ENCODE measurements at regions not wholly inside any gene's neighbourhood (a gene's known extent, or its start where the extent isn't known, plus 50 kb on each side); places are given as distances from the start of the nearest gene placed in this dataset.

DNA sequence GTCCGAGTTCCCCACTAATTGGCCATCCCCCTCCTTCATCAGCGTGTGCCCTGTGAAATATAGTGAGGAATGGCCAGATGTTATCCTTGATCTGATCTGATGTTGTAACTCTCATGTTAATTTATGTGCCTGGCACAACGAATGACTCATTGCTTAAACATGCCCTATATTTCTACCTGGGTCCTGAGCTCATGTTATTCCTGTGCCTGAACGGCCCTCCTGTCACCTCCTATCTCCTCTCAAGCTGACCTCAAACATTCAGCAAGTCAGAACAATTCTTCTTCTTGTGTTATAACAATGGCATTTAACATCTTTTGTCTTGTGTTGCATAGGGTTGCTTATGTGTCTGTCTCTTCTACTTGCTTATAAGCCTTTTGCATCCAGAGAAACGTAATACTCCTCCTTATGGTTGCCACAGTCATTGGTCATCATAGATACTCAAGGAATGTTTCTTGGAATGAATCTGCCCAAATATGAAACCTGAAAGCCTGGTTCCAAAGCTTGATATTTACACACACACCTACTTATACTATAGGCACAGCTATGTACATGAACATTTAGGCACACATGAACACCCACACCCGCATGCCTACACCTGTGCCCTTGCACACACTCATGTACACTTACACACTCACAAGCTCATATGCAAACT is 80.2 kb upstream of the PHLPP1 start:
- Histone ChIP-seq H3K4me3 (no peak overlapping the region), H3K27me3 (no peaks in the 10 kb centered on the region), H3K36me3 (no peaks in the 10 kb centered on the region), H3K4me1 (no peaks in the 10 kb centered on the region), H3K27ac (no peak overlapping the region), H3K9me3 (no peaks in the 10 kb centered on the region)
- intact Hi-C loops (cut with DNase I) = no loop called here
- TF ChIP-seq POLR2A (IDR thresholded peaks at IDR 0.05) = no peak
- TF ChIP-seq, protein P1, sequence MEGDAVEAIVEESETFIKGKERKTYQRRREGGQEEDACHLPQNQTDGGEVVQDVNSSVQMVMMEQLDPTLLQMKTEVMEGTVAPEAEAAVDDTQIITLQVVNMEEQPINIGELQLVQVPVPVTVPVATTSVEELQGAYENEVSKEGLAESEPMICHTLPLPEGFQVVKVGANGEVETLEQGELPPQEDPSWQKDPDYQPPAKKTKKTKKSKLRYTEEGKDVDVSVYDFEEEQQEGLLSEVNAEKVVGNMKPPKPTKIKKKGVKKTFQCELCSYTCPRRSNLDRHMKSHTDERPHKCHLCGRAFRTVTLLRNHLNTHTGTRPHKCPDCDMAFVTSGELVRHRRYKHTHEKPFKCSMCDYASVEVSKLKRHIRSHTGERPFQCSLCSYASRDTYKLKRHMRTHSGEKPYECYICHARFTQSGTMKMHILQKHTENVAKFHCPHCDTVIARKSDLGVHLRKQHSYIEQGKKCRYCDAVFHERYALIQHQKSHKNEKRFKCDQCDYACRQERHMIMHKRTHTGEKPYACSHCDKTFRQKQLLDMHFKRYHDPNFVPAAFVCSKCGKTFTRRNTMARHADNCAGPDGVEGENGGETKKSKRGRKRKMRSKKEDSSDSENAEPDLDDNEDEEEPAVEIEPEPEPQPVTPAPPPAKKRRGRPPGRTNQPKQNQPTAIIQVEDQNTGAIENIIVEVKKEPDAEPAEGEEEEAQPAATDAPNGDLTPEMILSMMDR (IDR thresholded peaks at IDR 0.05) = no peak
- ATAC-seq (no peak), DNase-seq (no peak)
- 81 to 87% (median 83%) methylated on average over 6 of the region's 6 CpGs for WGBS, 4 donors

DNA sequence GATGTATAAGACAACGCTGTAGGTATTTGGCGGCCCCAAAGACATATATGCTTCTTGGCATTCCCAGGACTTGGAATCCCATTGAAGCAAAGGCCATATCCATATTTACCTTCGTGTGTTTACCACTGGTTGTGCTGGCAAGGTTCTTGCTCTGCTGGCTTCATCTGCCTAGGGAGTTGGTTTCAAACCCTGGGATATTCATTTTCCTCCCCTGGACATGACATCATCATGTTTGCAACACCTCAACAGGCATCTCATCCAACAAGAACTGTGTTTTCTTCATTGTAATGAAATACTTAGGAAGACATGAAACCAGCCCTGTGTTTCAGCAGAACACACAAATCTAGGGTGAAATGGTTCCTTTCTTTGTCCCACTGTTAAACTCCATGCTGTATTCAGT is 77.9 kb upstream of the PHLPP1 start:
- Histone ChIP-seq H3K36me3 (no peaks in the 10 kb centered on the region), H3K4me1 (no peaks in the 10 kb centered on the region), H3K9me3 (no peaks in the 10 kb centered on the region), H3K27ac (no peak overlapping the region), H3K27me3 (no peaks in the 10 kb centered on the region), H3K4me3 (no peak overlapping the region)
- intact Hi-C loops (cut with DNase I) = no loop called here
- 80 to 94% (median 93%) methylated on average over 3 of the region's 3 CpGs for whole genome bisulfite sequencing, 4 donors
- ATAC-seq = no peak
- TF ChIP-seq, protein P1 (IDR thresholded peaks at IDR 0.05) = no peak
- no peak for TF ChIP-seq POLR2A (IDR thresholded peaks at IDR 0.05)
- DNase-seq = no peak

DNA sequence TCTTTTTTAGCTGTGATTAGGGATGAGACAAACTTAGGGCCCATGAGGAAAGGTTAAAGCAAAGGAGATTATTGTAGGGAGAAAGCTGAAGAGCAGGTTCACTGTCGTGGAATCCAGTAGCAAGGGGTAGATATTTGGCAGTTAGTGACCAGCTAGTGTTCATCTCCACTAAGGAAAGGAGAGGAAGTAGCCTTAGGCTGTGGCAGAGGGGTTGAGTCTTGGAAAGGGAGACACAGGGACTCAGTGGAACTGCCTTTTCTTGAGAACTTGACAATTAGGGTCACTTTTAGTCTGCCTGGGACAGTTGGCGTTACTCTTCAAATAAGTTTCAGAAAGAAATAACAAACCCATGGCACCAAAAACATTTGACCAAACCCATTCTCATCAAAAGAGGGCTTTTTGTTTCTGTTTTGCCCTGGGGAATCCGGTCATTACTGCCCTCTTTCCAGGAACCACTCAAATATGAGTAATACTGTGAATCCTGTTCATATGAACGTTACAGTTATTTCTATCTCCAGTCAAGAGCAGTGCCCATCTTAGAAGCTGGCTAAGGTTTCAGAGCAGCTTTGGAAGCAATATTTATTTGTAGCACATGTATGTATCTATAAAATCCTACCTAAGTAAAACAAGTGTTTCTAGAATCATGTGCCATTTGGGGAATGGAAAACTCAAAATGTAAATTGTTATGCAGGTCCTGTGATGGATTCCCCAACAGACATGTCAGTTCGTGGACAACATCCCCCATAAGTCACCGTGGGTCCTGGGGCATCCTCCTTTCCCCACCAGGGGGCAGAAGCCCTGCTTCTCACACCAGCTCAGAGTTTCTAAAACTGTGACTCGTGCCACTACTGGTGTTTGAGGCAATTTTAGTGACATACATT is 77.3 kb upstream of the PHLPP1 start:
- H3K27me3 ChIP-seq = no peaks in the 10 kb centered on the region
- H3K4me3 ChIP-seq = no peak overlapping the region
- intact Hi-C loops (cut with DNase I) = no loop called here
- WGBS, 4 donors = 62 to 75% (median 67%) methylated on average over 7 of the region's 7 CpGs
- H3K9me3 ChIP-seq = no peaks in the 10 kb centered on the region
- peaks cover 0 to 4% (median 0%) of the 10 kb centered on the region in 12 donors for H3K4me1 ChIP-seq
- no peaks in the 10 kb centered on the region for H3K36me3 ChIP-seq
- ATAC-seq (no peak), DNase-seq (no peak)
- TF ChIP-seq POLR2A (IDR thresholded peaks at IDR 0.05) = no peak
- TF ChIP-seq, protein P1 (IDR thresholded peaks at IDR 0.05) = peak; percentile 17 to 65 (median 40)
- no peak overlapping the region for H3K27ac ChIP-seq

DNA sequence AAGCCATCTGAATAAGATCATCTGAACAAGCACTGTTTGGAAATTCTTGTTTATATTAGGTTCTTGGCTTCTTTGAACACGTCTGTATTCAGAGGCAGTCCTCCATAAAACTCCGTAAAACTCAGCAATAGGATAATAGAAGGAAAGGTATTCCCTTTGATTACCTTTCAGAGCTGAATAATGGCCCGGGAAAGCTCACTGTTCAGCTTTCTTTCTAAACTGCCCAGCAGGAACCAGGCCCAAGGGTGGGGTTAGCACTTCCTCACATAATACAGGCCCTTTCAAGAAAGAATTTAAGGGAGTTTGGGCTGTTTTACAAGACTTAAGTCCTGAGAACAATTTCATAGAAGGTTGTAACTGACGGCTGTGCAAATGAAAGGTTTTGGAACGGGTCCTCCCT is 72.2 kb upstream of the PHLPP1 start:
- ATAC-seq (no peak), DNase-seq (no peak)
- Histone ChIP-seq H3K36me3 (no peaks in the 10 kb centered on the region), H3K4me3 (no peak overlapping the region), H3K27me3 (no peaks in the 10 kb centered on the region), H3K4me1 (peaks cover 0 to 5% (median 0%) of the 10 kb centered on the region in 12 donors), H3K27ac (peak overlapping the region in 3 of 12 donors; percentile 34 to 40 (median 37)), H3K9me3 (no peaks in the 10 kb centered on the region)
- intact Hi-C loops (cut with DNase I) = no loop called here
- WGBS, 4 donors = 53 to 65% (median 60%) methylated on average over 5 of the region's 5 CpGs
- TF ChIP-seq, protein P1 (IDR thresholded peaks at IDR 0.05) = no peak
- TF ChIP-seq POLR2A (IDR thresholded peaks at IDR 0.05) = no peak

Data from heart left ventricle (tissue), 16 donors.